ENCODE measurements at regions not wholly inside any gene's neighbourhood (a gene's known extent, or its start where the extent isn't known, plus 50 kb on each side); places are given as distances from the start of the nearest gene placed in this dataset.

DNA sequence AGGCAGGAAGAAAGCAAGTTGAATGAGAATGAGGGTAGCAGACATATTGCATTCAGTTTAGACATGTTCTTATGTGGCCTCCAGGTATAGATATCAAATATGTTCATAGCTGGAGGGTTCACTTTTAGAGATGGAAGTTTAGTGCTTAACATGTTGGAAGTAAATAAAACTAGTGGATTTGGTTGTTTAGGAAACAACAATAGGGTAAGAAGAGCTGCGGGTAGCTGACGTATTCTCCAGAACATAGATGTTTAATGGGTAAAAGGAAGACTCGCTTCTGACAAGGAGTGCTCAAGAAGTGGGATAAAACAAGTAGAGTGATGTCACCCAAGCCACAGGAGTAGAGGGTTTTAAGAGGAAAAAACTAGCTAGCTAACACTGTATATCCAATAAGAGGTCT lies 128.4 kb upstream of the COL21A1 start:
- DNase-seq, result no peak

DNA sequence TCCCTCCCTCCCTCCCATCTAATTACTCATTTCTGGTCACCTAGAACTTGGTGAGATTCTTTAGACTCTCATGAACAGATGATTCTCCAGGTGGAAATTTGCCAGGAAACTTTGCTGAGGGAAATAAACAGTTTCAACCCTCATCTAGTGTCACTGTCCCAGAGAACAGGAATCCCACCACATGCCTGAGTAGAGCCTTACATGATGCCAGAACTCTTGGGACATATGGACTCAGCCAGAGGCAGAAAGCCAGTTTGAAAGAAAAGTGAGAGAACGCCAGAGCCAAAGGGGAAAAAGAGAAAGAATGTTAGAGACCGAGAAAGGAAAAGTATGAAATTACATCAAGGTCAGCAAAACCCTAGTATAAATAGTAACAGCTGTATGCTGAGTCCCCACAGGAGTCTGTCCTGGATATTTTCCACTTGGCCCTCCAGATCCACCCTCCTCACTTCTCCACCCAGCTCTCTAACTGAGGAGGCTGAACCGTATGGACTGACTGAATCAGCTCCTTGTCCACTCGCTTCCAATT lies 127.5 kb upstream of the COL21A1 start:
- no peak for DNase-seq

DNA sequence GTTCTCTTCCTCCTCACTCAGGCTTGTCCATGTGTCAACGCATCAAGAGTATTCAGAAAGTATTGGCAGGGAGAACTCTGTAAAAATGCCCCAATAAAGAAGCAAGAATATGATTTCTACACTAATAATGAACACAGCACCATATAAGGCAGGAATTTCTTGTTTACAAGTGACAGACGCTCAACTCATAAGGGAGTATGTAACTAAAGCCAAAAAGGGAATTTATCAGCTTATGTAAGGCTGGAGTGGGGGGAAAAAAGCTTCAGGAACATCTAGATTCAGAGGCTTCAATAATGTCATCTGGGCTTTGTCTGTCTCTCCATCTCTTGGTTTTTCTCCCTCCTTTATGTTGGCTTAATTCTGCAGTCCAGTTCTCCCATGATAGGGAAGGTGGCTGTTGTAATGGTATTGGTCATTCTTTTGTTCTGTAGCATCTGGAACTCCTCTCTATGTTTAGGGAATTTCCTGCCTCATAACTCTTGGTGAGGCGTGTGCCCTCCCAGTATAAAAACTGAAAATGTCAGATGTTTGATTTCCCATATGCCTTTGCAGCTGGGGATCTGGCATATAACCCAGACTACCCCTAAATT lies 125.1 kb upstream of the COL21A1 start:
- DNase-seq, result no peak

DNA sequence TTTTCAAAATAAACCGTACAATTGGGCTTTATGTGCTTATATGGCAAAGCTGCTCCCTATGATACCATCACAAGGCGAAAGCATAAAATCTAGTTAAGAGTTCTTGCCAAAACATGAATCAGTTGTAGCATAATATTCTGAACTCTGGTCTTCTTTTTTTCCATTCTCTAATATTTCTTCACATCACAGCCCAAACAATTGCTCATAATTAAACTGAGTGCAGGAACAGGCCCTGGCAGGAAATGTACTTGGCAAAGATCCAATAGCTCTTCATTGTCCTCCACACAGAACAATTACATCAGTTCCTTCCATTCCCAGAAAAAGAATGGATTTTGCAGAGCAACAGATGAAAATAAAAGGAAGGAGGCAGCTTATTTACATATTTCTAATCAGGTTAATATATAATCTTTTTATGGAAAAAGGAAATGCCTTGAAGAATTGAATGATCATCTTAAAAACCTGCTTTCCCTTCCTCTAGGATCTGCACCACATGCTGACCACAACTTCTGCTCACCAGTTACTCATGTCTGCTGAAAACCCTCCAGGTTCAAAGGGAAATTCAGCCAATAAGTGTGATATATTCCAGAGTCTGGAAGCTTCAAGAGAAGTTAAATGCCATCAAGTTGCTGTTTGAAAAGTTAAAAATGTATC lies 123.3 kb upstream of the COL21A1 start:
- DNase-seq, result no peak

GRCh38 chr6:56370127-56370540 lies 122.8 kb upstream of the COL21A1 start:
- DNase-seq, result no peak

- no peak for DNase-seq
Observed at GRCh38 chr6:56368491-56368890, 121.1 kb upstream of the COL21A1 start.

- no peak for DNase-seq
Observed at GRCh38 chr6:56366141-56366852, 118.9 kb upstream of the COL21A1 start.

GRCh38 chr6:56364827-56365339 lies 117.5 kb upstream of the COL21A1 start:
- no peak for DNase-seq

GRCh38 chr6:56364431-56364826 lies 117.0 kb upstream of the COL21A1 start:
- DNase-seq, result no peak

GRCh38 chr6:56363796-56364430 lies 116.5 kb upstream of the COL21A1 start:
- DNase-seq, result no peak

GRCh38 chr6:56361812-56362211 lies 114.4 kb upstream of the COL21A1 start:
- no peak for DNase-seq

DNA sequence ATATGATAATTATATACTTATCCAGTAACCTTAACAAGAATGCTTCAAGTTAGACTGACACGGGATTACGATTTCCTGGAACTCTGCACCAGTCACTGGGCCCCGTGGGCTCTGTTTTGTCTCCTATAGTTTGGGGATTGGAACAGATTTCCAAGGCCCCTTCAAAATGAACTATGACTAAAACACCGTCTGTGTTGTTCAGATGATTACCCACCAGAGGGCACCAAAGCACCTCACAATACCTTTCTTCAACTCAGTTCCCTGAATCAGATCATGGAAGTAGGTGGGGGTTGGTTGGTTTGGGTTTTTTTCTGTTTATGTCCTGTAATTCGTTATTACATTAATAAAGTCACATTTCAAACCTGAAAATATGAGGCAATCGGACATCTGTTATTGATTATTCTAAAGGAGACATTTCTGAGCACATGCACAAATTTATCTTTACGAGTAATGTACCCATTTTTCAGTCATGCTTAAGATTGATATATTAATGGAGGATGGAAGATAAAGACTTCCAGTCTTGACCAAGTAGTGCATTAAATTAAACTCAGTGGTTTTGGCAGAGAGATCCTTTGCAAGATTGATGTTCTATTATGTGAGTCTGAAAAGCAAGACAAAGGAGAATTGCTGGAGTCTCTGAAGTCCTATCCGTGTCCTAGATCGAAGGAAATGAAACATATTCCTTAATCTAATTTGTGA lies 112.0 kb upstream of the COL21A1 start:
- DNase-seq, result peak; percentile 20

- no peak for DNase-seq
Observed at GRCh38 chr6:56357616-56358373, 110.4 kb upstream of the COL21A1 start.

GRCh38 chr6:56356426-56356825 lies 109.0 kb upstream of the COL21A1 start:
- DNase-seq, result no peak

DNA sequence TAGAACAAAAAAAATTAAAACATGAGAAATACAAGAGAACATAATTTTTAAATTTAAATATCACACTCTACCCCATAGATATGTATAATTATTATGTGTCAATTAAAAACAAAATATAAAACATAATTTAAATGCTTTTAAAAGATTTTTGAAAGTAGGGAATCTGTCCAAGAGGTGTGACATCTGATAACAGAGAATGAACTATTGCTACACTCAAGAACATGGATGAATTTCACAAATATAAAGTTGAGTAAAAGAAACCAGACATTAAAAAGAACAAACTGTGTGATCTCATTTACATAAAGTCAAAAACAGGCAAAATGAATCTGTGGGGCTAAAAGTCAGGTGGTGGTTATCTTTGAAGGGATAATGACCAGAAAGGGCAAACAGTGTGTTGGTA lies 106.5 kb upstream of the COL21A1 start:
- DNase-seq, result no peak

DNA sequence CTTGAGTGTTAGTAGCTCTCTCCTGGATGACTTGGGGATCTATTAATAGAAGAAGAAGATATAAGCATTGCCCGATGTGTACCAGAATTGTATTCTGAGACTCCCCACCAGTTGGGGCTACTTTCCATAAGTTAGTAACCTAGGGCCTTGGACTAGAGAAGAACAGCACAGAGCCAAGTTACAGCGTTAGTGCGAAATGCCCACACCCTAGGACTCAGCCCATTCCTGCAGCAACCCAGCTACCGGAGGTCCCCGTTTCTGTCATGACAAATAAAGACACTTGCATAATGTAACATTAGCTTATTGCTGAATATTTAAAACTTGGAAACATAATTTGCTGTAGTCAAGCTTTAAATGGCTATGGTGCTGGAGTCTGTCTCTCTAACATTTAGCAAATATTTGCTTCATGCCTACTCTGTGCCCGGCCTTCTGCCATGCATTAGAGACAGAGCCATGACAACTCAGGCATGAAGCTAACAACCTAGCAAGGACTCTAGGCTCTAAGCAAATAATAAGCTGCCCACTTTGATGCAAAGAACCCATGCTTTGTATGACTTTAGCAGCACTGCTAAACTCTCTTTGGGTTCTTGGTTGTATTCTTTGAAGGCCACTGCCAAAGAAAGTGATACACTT lies 103.4 kb upstream of the COL21A1 start:
- no peak for DNase-seq

GRCh38 chr6:56349194-56349593 lies 101.8 kb upstream of the COL21A1 start:
- DNase-seq, result no peak

- no peak for DNase-seq
Observed at GRCh38 chr6:56348578-56348977, 101.2 kb upstream of the COL21A1 start.

DNA sequence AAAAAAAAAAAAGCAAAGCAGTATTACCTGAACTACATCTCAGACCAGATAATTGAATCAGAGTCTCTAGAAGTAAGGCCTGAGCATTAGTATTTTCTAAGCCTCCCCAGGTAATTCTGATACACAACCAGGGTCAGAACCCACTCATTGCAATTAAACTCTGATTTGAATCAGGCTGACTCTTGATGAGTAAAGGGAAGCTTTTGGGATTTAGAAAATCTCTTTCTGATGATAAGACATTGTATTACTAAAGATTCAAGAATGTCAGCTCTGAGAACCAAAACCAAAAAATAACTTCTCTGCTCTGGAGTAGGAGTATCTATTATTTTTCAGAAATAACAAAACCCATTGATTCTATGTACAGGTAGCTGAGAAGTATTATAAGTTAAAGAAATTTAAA lies 100.1 kb upstream of the COL21A1 start:
- no peak for DNase-seq

DNA sequence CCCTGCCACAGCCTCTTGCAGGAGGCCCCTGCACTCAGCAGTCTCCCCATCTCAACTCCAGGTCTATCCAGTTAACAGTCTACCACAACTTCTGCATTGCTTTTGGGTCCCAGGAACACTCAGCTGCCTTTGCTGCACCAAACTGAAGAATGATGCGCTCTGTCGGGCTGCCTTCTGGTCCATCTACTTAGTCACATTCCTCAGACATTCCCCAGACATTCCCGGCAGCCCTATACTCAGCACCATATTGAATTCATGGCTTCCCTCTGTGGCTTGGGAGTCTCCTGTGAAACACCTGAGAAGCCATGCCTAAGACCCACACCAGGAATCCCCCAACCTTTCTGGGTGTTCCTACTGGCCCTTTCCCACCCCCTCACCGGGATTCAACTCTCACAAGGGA lies 99.6 kb upstream of the COL21A1 start:
- no peak for DNase-seq

GRCh38 chr6:56345376-56345995 lies 98.1 kb upstream of the COL21A1 start:
- no peak for DNase-seq
